SK-N-MC (cell line): ENCODE measurements at regions not wholly inside any gene's neighbourhood (a gene's known extent, or its start where the extent isn't known, plus 50 kb on each side); places are given as distances from the start of the nearest gene placed in this dataset.
"Not testable (repeated sequence)": the region's sequence is repeated elsewhere in the genome, so short reads cannot be mapped to it uniquely, and the experiment has no call there.

Experiments used
- EZH2 ChIP-seq: fragments of 200-600 bp; sonication (generic); IDR thresholded peaks from one replicate; pipeline ENCODE4 v1.6.1; 2017; ENCODE audit warnings: antibody characterized with exemption
- FOXP2 ChIP-seq: optimal IDR thresholded peaks from 2 replicates; pipeline ENCODE3; 2011; ENCODE audit warnings: mild to moderate bottlenecking, moderate library complexity; ENCODE audit not compliant: insufficient read depth; ENCODE audit errors: extremely low read length, control extremely low read depth
- POLR2AphosphoS5 ChIP-seq: IDR thresholded peaks from 2 replicates; pipeline ENCODE4 v1.6.1; 2012; ENCODE audit warnings: mild to moderate bottlenecking, low read depth, low read length, borderline replicate concordance

DNA sequence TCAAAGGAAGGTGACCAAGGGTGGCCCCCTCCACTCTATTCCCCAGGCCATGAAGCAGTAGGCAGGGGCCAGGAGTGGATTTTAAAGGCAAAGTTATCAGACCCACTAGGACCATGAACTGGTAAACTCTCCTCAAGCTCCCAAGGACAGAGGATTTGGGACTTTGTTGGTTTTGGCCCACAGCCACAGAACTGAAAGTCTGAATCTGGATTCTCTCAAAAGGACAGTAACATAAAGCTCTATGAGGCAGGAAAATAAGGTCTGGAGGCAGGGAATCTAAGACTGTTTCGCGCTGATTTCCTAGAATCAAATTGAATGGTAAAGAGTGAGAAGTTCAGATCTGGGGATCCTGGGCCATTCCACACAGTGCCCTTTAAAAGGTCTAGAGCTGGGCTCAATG lies 91.3 kb upstream of the C2CD4B start:
- TF ChIP-seq EZH2, POLR2AphosphoS5, FOXP2: not testable (repeated sequence)
